Stomach (tissue), 8 donors: ENCODE measurements at regions not wholly inside any gene's neighbourhood (a gene's known extent, or its start where the extent isn't known, plus 50 kb on each side); places are given as distances from the start of the nearest gene placed in this dataset.
"Not testable (repeated sequence)": the region's sequence is repeated elsewhere in the genome, so short reads cannot be mapped to it uniquely, and the experiment has no call there.

ENCODE experiments used
- DNase-seq, 2 donors: peaks; one replicate each; pipeline versions ENCODE4 v3.0.0 to v3.0.0-alpha.2; 2013 to 2019
- H3K27ac ChIP-seq, 5 donors: fragments of 200-600 bp in 4 of 5; sonication (generic) in 4 of 5; one replicate each; pipeline ENCODE4 v1.5.1; 2013 to 2019; ENCODE audit warnings: mild to moderate bottlenecking in 1 of 5, moderate library complexity in 1 of 5
- H3K27me3 ChIP-seq, 3 donors: fragments of 200-600 bp; sonication (generic); one replicate each; pipeline ENCODE4 v1.5.1; 2017 to 2019; ENCODE audit warnings: mixed run types in 1 of 3
- H3K36me3 ChIP-seq, 4 donors: fragments of 200-600 bp; sonication (generic); 1 replicate in 3 of 4; 2 replicates in 1 of 4; pipeline ENCODE4 v1.5.1; 2016 to 2019
- H3K4me1 ChIP-seq, 4 donors: fragments of 200-600 bp; sonication (generic); one replicate each; pipeline ENCODE4 v1.5.1; 2016 to 2019
- H3K4me3 ChIP-seq, 4 donors: fragments of 200-600 bp; sonication (generic) in 3 of 4; one replicate each; pipeline ENCODE4 v1.5.1; 2016 to 2019; ENCODE audit warnings: mild to moderate bottlenecking in 1 of 4
- H3K9me3 ChIP-seq, 4 donors: fragments of 200-600 bp; sonication (generic); one replicate each; pipeline ENCODE4 v1.5.1; 2016 to 2019
- CTCF ChIP-seq, 7 experiments: fragments of 450-650 bp in 4 of 7; fragments of 200-600 bp in 3 of 7; sonication (generic) in 3 of 7; IDR thresholded peaks; one replicate each; pipeline ENCODE4 v1.5.1; 2016 to 2019; ENCODE audit warnings: antibody characterized with exemption in 7 of 7, control low read depth in 2 of 7, mild to moderate bottlenecking in 1 of 7
- EP300 ChIP-seq: sonication (generic); formaldehyde crosslinking; IDR thresholded peaks from one replicate; pipeline ENCODE4 v1.6.1; 2017; ENCODE audit warnings: antibody characterized with exemption
- POLR2A ChIP-seq, 4 donors: fragments of 450-650 bp; IDR thresholded peaks; one replicate each; pipeline ENCODE4 v1.6.1; 2016; ENCODE audit warnings: antibody characterized with exemption in 4 of 4, control low read depth in 2 of 4, mild to moderate bottlenecking in 1 of 4, moderate library complexity in 1 of 4
- POLR2AphosphoS5 ChIP-seq, 3 donors: sonication (generic); formaldehyde crosslinking; IDR thresholded peaks; one replicate each; pipeline ENCODE4 v1.6.1; 2016; ENCODE audit warnings: antibody characterized with exemption in 3 of 3
- WGBS, 5 donors: extraction: QIAGEN DNeasy Blood & Tissue Kit in 3 of 5; methylation state at CpG; one replicate each; pipeline versions ENCODE4 v1.1.5 to v1.1.7; 2013 to 2018; 5-methylcytosine and 5-hydroxymethylcytosine counted together
- intact Hi-C: fragments of 100-400 bp; cut with DNase I; formaldehyde crosslinking; loops from one replicate; pipeline ENCODE4 v1.15.1; 2023; ENCODE audit warnings: low total_unique reads
- donor health status: healthy with polysubstance abuse.
- donor health status: Bipolar disorder and iron deficiency.
- donor health status: healthy.

GRCh38 chr18:46237891-46238290 is 133.7 kb downstream of the HAUS1 start:
- H3K36me3 ChIP-seq, result no peaks in the 10 kb centered on the region
- intact Hi-C loops, result no loop called here
- H3K9me3 ChIP-seq, result no peaks in the 10 kb centered on the region
- no peak overlapping the region for H3K4me3 ChIP-seq
- H3K27ac ChIP-seq, result no peak overlapping the region
- no peak for TF ChIP-seq POLR2AphosphoS5 (IDR thresholded peaks at IDR 0.05)
- TF ChIP-seq POLR2A (IDR thresholded peaks at IDR 0.05), result no peak
- TF ChIP-seq CTCF (IDR thresholded peaks at IDR 0.05), result no peak
- peaks cover 0 to 16% (median 4%) of the 10 kb centered on the region in 4 donors for H3K4me1 ChIP-seq
- H3K27me3 ChIP-seq, result no peaks in the 10 kb centered on the region
- no peak for DNase-seq
- WGBS, 5 donors, result 85 to 93% (median 88%) methylated on average over 1 of the region's 1 CpG

GRCh38 chr18:46239549-46239948 is 135.4 kb downstream of the HAUS1 start:
- TF ChIP-seq POLR2AphosphoS5 (IDR thresholded peaks at IDR 0.05) (no peak), POLR2A (IDR thresholded peaks at IDR 0.05) (no peak), CTCF (IDR thresholded peaks at IDR 0.05) (no peak), EP300 (no peak)
- no peak for DNase-seq
- intact Hi-C loops, result no loop called here
- no peaks in the 10 kb centered on the region for H3K27me3 ChIP-seq
- H3K4me3 ChIP-seq, result no peak overlapping the region
- no peak overlapping the region for H3K27ac ChIP-seq
- no peaks in the 10 kb centered on the region for H3K9me3 ChIP-seq
- peaks cover 0 to 9% (median 4%) of the 10 kb centered on the region in 4 donors for H3K4me1 ChIP-seq
- no peaks in the 10 kb centered on the region for H3K36me3 ChIP-seq

GRCh38 chr18:46239998-46240397 is 135.8 kb downstream of the HAUS1 start:
- no peak overlapping the region for H3K27ac ChIP-seq
- intact Hi-C loops, result no loop called here
- WGBS, 5 donors, result 87 to 93% (median 91%) methylated on average over 4 of the region's 4 CpGs

GRCh38 chr18:46241393-46241792 is 137.2 kb downstream of the HAUS1 start:
- DNase-seq, H3K4me3 ChIP-seq, H3K36me3 ChIP-seq, H3K27me3 ChIP-seq, H3K9me3 ChIP-seq, H3K27ac ChIP-seq, intact Hi-C loops: not testable (repeated sequence)
- H3K4me1 ChIP-seq, result peaks cover 0 to 13% (median 0%) of the 10 kb centered on the region in 4 donors
- 90 to 94% (median 93%) methylated on average over 7 of the region's 7 CpGs for WGBS, 5 donors

More at GRCh38 chr18:46239998-46240397, 135.8 kb downstream of the HAUS1 start:
- no peak for DNase-seq
- Histone ChIP-seq H3K9me3 (no peaks in the 10 kb centered on the region), H3K36me3 (no peaks in the 10 kb centered on the region), H3K4me1 (peaks cover 0 to 5% (median 2%) of the 10 kb centered on the region in 4 donors), H3K4me3 (no peak overlapping the region), H3K27me3 (no peaks in the 10 kb centered on the region)
- TF ChIP-seq POLR2A (IDR thresholded peaks at IDR 0.05) (no peak), EP300 (no peak), CTCF (IDR thresholded peaks at IDR 0.05) (no peak), POLR2AphosphoS5 (IDR thresholded peaks at IDR 0.05) (no peak)

- TF ChIP-seq EP300, result no peak
- no peak for TF ChIP-seq CTCF (IDR thresholded peaks at IDR 0.05)
- no peak for TF ChIP-seq POLR2AphosphoS5 (IDR thresholded peaks at IDR 0.05)
- TF ChIP-seq POLR2A (IDR thresholded peaks at IDR 0.05), result no peak
- Histone ChIP-seq H3K9me3 (no peaks in the 10 kb centered on the region), H3K4me3 (no peak overlapping the region), H3K36me3 (no peaks in the 10 kb centered on the region), H3K27ac (no peak overlapping the region), H3K4me1 (peaks cover 0 to 15% (median 0%) of the 10 kb centered on the region in 4 donors), H3K27me3 (no peaks in the 10 kb centered on the region)
- 94 to 96% (median 96%) methylated on average over 6 of the region's 6 CpGs for WGBS, 5 donors
- no peak for DNase-seq
- intact Hi-C loops, result no loop called here
These were observed 138.0 kb downstream of the HAUS1 start for GRCh38 chr18:46242183-46242582.
